Prostate gland (tissue), 2 donors: ENCODE measurements at regions not wholly inside any gene's neighbourhood (a gene's known extent, or its start where the extent isn't known, plus 50 kb on each side); places are given as distances from the start of the nearest gene placed in this dataset.

Experiments
- CTCF ChIP-seq, 4 experiments: fragments of 200-600 bp in 2 of 4; fragments of 450-650 bp in 2 of 4; sonication (generic) in 2 of 4; IDR thresholded peaks; 1 replicate in 3 of 4; 2 replicates in 1 of 4; pipeline ENCODE4 v1.5.1; 2016 to 2019; ENCODE audit warnings: antibody characterized with exemption in 4 of 4, mild to moderate bottlenecking in 2 of 4, moderate library complexity in 2 of 4
- POLR2A ChIP-seq: fragments of 450-650 bp; IDR thresholded peaks from one replicate; pipeline ENCODE4 v1.6.1; 2016; ENCODE audit warnings: antibody characterized with exemption, mild to moderate bottlenecking

- TF ChIP-seq CTCF (IDR thresholded peaks at IDR 0.05) (no peak), POLR2A (no peak)
Measured at GRCh38 chr6:14373648-14374437, 256.3 kb downstream of the CD83 start.
